ENCODE measurements at regions not wholly inside any gene's neighbourhood (a gene's known extent, or its start where the extent isn't known, plus 50 kb on each side); places are given as distances from the start of the nearest gene placed in this dataset.

DNA sequence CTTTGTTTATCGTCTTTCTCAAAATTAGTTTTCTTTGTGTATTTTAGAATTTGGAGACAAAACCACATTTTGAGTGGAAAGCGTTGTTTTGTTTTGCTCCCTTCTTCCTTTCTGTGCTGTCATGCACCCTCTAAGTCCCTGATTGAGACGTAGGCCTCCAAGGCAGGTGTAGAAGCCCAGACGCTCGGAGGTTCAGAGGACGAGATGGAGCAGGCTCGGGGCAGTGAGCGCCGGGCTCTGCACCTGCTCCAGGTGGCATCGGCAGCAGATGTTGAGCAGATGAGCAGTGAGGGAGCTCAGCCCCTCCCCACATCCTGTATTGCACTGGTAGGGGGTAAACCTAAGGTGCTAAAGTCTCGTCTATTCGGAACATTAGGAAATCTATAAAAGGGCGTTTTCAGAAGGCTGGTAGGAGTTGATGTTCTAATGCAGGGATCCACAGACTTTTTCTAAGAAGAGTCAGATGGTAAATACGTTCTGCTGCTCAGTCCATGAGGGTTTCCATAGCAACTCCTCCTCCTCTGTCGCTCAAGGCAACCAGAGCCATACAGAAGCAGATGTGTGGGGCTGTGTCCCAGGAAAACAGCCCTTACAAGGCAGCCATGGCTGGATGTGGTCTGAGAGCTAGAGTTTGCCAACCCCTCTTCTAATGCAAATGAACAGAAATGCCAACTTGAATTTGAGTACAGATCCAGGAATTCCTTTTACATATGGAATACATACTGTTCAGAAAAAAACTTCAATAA is 724.2 kb downstream of the BRD1 start:
- TF ChIP-seq, protein P1, sequence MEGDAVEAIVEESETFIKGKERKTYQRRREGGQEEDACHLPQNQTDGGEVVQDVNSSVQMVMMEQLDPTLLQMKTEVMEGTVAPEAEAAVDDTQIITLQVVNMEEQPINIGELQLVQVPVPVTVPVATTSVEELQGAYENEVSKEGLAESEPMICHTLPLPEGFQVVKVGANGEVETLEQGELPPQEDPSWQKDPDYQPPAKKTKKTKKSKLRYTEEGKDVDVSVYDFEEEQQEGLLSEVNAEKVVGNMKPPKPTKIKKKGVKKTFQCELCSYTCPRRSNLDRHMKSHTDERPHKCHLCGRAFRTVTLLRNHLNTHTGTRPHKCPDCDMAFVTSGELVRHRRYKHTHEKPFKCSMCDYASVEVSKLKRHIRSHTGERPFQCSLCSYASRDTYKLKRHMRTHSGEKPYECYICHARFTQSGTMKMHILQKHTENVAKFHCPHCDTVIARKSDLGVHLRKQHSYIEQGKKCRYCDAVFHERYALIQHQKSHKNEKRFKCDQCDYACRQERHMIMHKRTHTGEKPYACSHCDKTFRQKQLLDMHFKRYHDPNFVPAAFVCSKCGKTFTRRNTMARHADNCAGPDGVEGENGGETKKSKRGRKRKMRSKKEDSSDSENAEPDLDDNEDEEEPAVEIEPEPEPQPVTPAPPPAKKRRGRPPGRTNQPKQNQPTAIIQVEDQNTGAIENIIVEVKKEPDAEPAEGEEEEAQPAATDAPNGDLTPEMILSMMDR (tag by site-specific recombination; IDR thresholded peaks at IDR 0.05), result no peak
- no peak for TF ChIP-seq FEZF1 (tag by site-specific recombination; IDR thresholded peaks at IDR 0.05)
- TF ChIP-seq ZNF211 (tag by site-specific recombination; IDR thresholded peaks at IDR 0.05; ENCODE audit: low read depth), result no peak
- TF ChIP-seq, protein P2, sequence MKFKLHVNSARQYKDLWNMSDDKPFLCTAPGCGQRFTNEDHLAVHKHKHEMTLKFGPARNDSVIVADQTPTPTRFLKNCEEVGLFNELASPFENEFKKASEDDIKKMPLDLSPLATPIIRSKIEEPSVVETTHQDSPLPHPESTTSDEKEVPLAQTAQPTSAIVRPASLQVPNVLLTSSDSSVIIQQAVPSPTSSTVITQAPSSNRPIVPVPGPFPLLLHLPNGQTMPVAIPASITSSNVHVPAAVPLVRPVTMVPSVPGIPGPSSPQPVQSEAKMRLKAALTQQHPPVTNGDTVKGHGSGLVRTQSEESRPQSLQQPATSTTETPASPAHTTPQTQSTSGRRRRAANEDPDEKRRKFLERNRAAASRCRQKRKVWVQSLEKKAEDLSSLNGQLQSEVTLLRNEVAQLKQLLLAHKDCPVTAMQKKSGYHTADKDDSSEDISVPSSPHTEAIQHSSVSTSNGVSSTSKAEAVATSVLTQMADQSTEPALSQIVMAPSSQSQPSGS (tag by site-specific recombination; IDR thresholded peaks at IDR 0.05; ENCODE audit: low read depth), result no peak
- no peak for TF ChIP-seq SP2 (tag by site-specific recombination; IDR thresholded peaks at IDR 0.05)
- no peak for TF ChIP-seq ZNF426 (tag by site-specific recombination; IDR thresholded peaks at IDR 0.05)
